ENCODE measurements at regions not wholly inside any gene's neighbourhood (a gene's known extent, or its start where the extent isn't known, plus 50 kb on each side); places are given as distances from the start of the nearest gene placed in this dataset.
"Not testable (repeated sequence)": the region's sequence is repeated elsewhere in the genome, so short reads cannot be mapped to it uniquely, and the experiment has no call there.

DNA sequence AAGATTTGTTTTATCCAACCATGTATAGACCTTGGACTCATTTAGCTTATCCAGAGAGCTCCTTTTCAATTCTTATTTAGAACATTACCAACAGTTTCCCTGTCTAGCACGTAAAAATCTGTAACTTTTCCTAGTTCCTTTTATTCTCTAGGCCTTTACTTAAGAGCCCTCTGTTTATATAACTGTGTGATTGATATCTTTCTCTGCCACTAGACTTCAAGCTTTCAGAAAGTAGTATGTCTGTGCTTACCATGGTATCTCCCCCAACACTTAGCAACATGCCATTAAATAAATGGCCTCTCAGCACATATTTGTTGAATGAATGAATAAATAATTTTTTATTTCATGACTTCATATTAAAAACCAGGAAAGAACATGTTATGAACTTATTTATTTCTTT lies 209.4 kb downstream of the PTPRC start:
- H3K9me3 ChIP-seq, result no peaks in the 10 kb centered on the region
- 91 to 93% methylated on average over 1 of the region's 1 CpG for WGBS, 2 donors

DNA sequence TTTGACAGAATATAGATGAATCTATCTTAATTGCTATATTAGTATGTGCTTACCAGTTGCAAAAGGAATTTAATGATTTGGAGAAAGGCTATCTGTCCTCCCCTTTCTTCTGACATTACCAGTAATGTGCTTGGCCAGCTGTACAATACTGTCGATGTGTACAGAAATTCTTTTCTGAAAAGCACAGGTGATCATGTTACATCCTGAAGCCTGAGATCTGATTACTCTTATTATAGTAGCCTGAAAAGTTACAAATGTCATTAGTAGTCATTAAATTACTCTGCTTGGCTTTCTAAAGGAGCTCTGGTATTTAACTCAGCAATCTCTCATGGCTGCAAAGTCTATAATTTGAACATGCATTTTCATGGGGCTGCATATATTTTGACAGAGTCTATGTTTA lies 209.8 kb downstream of the PTPRC start:
- H3K36me3 ChIP-seq, result no peaks in the 10 kb centered on the region
- ATAC-seq, result no peak
- no peak for FAIRE-seq
- H3K4me1 ChIP-seq, result no peaks in the 10 kb centered on the region
- H3K27me3 ChIP-seq, result no peaks in the 10 kb centered on the region
- H3K27ac ChIP-seq, result no peak overlapping the region
- no peak for DNase-seq
- TF ChIP-seq, protein P1, sequence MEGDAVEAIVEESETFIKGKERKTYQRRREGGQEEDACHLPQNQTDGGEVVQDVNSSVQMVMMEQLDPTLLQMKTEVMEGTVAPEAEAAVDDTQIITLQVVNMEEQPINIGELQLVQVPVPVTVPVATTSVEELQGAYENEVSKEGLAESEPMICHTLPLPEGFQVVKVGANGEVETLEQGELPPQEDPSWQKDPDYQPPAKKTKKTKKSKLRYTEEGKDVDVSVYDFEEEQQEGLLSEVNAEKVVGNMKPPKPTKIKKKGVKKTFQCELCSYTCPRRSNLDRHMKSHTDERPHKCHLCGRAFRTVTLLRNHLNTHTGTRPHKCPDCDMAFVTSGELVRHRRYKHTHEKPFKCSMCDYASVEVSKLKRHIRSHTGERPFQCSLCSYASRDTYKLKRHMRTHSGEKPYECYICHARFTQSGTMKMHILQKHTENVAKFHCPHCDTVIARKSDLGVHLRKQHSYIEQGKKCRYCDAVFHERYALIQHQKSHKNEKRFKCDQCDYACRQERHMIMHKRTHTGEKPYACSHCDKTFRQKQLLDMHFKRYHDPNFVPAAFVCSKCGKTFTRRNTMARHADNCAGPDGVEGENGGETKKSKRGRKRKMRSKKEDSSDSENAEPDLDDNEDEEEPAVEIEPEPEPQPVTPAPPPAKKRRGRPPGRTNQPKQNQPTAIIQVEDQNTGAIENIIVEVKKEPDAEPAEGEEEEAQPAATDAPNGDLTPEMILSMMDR (IDR thresholded peaks at IDR 0.05), result no peak
- no peak overlapping the region for H3K4me3 ChIP-seq
- H3K9me3 ChIP-seq, result no peaks in the 10 kb centered on the region
- intact Hi-C loops (cut with DNase I), result no loop called here
- WGBS, 2 donors, result 54 to 58% methylated on average over 1 of the region's 1 CpG

More for the DNA sequence above, 209.4 kb downstream of the PTPRC start:
- FAIRE-seq (no peak), ATAC-seq (no peak), DNase-seq (no peak)
- intact Hi-C loops (cut with DNase I), result no loop called here
- Histone ChIP-seq H3K36me3 (no peaks in the 10 kb centered on the region), H3K27ac (no peak overlapping the region), H3K27me3 (no peaks in the 10 kb centered on the region), H3K4me3 (no peak overlapping the region), H3K4me1 (no peaks in the 10 kb centered on the region)
- TF ChIP-seq, protein P1 (IDR thresholded peaks at IDR 0.05), result no peak

DNA sequence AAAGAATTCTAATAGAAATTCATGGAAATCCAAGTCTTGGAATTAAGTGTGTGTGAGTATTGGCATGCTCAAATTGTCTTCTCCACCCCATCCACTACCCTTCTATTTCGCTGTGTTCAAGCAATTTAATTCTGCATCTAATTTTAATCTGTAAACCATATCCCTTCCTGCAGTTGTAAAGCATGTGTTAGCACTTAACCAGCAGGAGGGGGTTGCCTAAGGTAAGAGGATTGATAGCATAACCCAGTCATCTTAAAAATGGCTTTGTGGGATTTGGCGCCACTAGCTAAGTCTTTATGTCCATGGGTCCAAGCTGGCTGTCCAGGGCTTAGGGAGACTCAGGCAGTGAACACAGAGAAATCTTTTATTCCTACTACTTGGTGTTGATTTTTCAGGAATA lies 210.3 kb downstream of the PTPRC start:
- Histone ChIP-seq H3K9me3 (no peaks in the 10 kb centered on the region), H3K27me3 (no peaks in the 10 kb centered on the region), H3K27ac (no peak overlapping the region), H3K36me3 (no peaks in the 10 kb centered on the region), H3K4me3 (no peak overlapping the region), H3K4me1 (no peaks in the 10 kb centered on the region)
- ATAC-seq (no peak), FAIRE-seq (no peak), DNase-seq (no peak)
- WGBS, 2 donors, result 92 to 96% methylated on average over 2 of the region's 2 CpGs
- intact Hi-C loops (cut with DNase I), result no loop called here
- TF ChIP-seq, protein P1 (IDR thresholded peaks at IDR 0.05), result no peak

DNA sequence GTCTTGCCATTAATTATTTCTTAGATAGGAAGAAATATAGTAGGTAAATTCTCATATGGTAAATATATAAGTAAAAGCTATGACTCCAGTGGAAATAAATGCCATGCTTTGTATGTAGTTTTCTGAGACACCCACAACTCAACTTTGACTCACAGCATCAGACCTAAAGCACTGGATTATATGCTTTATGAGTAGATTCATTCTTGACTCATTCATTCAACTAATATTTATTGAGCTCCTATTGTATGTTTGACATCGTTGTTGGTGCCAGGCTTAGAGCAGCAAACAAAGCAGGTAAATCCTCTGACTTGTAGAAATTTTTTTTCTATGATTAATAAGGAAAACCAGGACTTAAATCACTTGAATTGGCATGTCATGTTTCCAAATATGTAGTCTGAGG lies 211.4 kb downstream of the PTPRC start:
- Histone ChIP-seq H3K4me1 (no peaks in the 10 kb centered on the region), H3K9me3 (no peaks in the 10 kb centered on the region), H3K4me3 (no peak overlapping the region), H3K27me3 (no peaks in the 10 kb centered on the region), H3K36me3 (no peaks in the 10 kb centered on the region), H3K27ac (no peak overlapping the region)
- 79 to 87% methylated on average over 1 of the region's 1 CpG for WGBS, 2 donors
- intact Hi-C loops (cut with DNase I), result no loop called here
- no peak for FAIRE-seq
- ATAC-seq, result no peak
- TF ChIP-seq, protein P1 (IDR thresholded peaks at IDR 0.05), result no peak
- no peak for DNase-seq

DNA sequence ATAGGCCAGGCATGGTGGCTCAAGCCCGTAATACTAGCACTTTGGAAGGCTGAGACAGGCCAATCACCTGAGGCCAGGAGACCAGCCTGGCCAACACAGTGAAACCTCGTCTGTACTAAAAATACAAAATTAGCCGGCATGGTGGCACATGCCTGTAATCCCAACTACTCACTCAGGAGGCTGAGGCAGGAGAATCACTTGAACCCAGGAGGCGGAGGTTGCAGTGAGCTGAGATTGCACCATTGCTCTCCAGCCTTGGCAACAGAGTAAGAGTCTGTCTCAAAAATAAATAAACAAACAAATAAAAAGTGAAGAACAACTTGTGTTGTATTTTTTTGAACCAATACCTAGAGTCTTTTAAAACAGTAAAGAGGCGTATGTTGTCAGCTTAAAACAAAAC lies 212.1 kb downstream of the PTPRC start:
- H3K4me1 ChIP-seq; H3K27ac ChIP-seq; FAIRE-seq; intact Hi-C loops (cut with DNase I); H3K9me3 ChIP-seq; DNase-seq; H3K36me3 ChIP-seq; H3K4me3 ChIP-seq; H3K27me3 ChIP-seq; ATAC-seq: not testable (repeated sequence)
- WGBS, 2 donors, result 89 to 91% methylated on average over 5 of the region's 5 CpGs

DNA sequence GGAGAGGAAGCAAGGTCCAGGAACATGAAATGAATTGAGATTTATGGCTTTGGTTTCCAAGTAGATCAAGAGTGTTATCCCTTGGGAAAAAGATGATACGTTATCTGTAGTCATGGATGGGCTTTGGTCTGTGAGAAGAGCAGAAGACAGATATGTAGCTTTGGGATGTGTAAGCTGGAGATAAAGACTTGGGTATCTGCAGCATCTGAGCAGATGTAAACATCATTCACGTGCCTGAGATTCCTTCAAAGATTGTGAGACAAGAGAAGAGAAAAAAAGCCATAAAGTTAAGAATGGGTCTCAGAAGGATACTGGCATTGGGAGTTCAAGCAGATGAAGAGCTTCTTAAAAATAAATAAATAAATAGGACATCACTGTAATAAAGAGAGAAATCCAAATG lies 217.8 kb downstream of the PTPRC start:
- Histone ChIP-seq H3K9me3 (no peaks in the 10 kb centered on the region), H3K36me3 (no peaks in the 10 kb centered on the region), H3K4me1 (no peaks in the 10 kb centered on the region), H3K27ac (no peak overlapping the region), H3K27me3 (no peaks in the 10 kb centered on the region), H3K4me3 (no peak overlapping the region)
- TF ChIP-seq, protein P1 (IDR thresholded peaks at IDR 0.05), result no peak
- DNase-seq (no peak), ATAC-seq (no peak), FAIRE-seq (no peak)
- WGBS, 2 donors, result 73 to 90% methylated on average over 2 of the region's 2 CpGs
- intact Hi-C loops (cut with DNase I), result no loop called here
